ENCODE measurements at regions not wholly inside any gene's neighbourhood (a gene's known extent, or its start where the extent isn't known, plus 50 kb on each side); places are given as distances from the start of the nearest gene placed in this dataset.

DNA sequence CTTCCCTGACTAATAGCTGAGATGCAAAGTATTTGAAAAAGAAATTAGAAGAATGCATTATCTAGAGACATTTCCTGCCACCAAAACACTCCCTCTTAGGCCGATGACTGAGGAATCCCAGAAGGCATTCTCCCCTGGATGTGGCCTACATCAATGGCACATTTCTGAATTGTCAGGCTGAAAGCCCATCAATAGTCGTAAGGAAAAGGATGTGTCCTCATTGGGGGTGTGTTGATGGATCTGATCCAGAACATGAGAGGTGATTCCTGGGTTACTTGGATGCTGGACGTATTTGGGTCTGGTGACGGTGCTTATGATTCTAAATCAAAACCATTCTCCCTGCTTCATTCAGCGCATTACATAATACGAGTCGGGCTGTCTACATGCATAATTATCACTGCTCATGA, 216.9 kb upstream of the CDIN1 start:
- no peak for TF ChIP-seq ZNF121 (tag by site-specific recombination; IDR thresholded peaks at IDR 0.05)
- no peak for TF ChIP-seq SCRT2 (tag by site-specific recombination; IDR thresholded peaks at IDR 0.05)
- TF ChIP-seq, protein P1, sequence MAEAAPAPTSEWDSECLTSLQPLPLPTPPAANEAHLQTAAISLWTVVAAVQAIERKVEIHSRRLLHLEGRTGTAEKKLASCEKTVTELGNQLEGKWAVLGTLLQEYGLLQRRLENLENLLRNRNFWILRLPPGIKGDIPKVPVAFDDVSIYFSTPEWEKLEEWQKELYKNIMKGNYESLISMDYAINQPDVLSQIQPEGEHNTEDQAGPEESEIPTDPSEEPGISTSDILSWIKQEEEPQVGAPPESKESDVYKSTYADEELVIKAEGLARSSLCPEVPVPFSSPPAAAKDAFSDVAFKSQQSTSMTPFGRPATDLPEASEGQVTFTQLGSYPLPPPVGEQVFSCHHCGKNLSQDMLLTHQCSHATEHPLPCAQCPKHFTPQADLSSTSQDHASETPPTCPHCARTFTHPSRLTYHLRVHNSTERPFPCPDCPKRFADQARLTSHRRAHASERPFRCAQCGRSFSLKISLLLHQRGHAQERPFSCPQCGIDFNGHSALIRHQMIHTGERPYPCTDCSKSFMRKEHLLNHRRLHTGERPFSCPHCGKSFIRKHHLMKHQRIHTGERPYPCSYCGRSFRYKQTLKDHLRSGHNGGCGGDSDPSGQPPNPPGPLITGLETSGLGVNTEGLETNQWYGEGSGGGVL (tag by site-specific recombination; IDR thresholded peaks at IDR 0.05), result no peak
- no peak for TF ChIP-seq HOXA7 (CRISPR knock-in tag; IDR thresholded peaks at IDR 0.05; ENCODE audit: borderline replicate concordance)

Measured in HEK293 (cell line).